AG04450 (cell line): ENCODE measurements at regions not wholly inside any gene's neighbourhood (a gene's known extent, or its start where the extent isn't known, plus 50 kb on each side); places are given as distances from the start of the nearest gene placed in this dataset.

Experiments used
- CTCF ChIA-PET: fragments of 300-600, 350-600 bp; formaldehyde crosslinking; extraction: SDS; loops from one replicate; lab custom pipeline; 2022; ENCODE audit warnings: antibody characterized with exemption, inconsistent platforms; lab: Charles Lee
- POLR2A ChIA-PET: fragments of 350-600 bp; formaldehyde crosslinking; extraction: SDS; loops from one replicate; lab custom pipeline; 2021; ENCODE audit warnings: antibody characterized with exemption, inconsistent platforms; lab: Yijun Ruan, JAX
- DNase-seq: peaks from one replicate; pipeline ENCODE4 v3.0.0-alpha.2; 2011; ENCODE audit warnings: low read depth, low spot score
- H3K27ac ChIP-seq: one replicate; pipeline ENCODE4 v1.5.1; 2012; ENCODE audit warnings: low read depth, low read length, control low read depth
- H3K27me3 ChIP-seq: one replicate; pipeline ENCODE4 v1.6.0; 2012; ENCODE audit warnings: low read length; ENCODE audit not compliant: control insufficient read depth, insufficient read depth
- H3K4me3 ChIP-seq: 2 replicates; pipeline ENCODE4 v1.5.1; 2011; ENCODE audit warnings: mild to moderate bottlenecking, low read depth, low read length, control low read depth
- H3K9me3 ChIP-seq: 2 replicates; pipeline ENCODE4 v1.5.1; 2012; ENCODE audit warnings: low read length; ENCODE audit not compliant: control insufficient read depth, insufficient read depth
- TF ChIP-seq, protein P1 (sequence below): IDR thresholded peaks from 2 replicates; pipeline ENCODE4 v1.5.1; 2011; ENCODE audit warnings: low read depth, low read length, control low read depth, inconsistent platforms

DNA sequence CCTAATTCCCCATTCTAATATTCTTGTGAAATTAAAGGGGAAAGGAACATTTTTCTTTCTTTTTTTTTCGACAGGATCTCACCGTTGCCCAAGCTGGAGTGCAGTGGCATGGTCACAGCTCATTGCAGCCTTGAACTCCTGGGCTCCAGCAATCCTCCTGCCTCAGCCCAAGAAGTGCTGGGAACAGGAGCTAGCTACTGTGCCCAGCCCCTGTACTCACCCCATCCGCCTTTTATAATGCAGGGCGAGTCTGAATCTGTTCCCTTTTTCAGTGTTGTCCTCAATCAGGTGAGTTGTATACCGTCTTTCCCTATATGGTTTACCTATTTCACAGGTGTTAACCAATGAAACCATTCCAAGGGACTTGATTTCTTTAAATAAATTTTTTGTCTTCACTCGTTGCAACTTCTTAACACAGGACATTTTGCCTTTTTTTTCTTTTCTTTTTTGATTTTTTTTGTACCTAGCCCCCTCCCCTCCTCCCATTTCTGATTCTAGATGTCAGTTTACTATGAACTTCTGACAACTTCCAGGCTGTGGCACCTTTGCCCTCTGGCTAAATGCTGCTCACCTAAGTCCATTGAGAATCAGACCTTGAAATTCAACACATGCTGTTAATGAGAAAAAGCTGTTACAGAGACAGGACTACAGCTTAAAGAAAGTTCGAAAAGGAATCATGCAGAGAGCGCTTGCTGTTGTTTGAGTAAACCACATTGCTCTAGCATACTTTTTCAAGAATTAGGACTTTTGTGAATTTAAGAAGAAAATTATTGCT, 562.1 kb upstream of the KLF12 start:
- CTCF ChIA-PET = no interaction called here
- no peaks in the 10 kb centered on the region for H3K9me3 ChIP-seq
- no peak for DNase-seq
- H3K27me3 ChIP-seq = no peaks in the 10 kb centered on the region
- H3K27ac ChIP-seq = no peak overlapping the region
- POLR2A ChIA-PET = no interaction called here
- no peak overlapping the region for H3K4me3 ChIP-seq
- TF ChIP-seq, protein P1, sequence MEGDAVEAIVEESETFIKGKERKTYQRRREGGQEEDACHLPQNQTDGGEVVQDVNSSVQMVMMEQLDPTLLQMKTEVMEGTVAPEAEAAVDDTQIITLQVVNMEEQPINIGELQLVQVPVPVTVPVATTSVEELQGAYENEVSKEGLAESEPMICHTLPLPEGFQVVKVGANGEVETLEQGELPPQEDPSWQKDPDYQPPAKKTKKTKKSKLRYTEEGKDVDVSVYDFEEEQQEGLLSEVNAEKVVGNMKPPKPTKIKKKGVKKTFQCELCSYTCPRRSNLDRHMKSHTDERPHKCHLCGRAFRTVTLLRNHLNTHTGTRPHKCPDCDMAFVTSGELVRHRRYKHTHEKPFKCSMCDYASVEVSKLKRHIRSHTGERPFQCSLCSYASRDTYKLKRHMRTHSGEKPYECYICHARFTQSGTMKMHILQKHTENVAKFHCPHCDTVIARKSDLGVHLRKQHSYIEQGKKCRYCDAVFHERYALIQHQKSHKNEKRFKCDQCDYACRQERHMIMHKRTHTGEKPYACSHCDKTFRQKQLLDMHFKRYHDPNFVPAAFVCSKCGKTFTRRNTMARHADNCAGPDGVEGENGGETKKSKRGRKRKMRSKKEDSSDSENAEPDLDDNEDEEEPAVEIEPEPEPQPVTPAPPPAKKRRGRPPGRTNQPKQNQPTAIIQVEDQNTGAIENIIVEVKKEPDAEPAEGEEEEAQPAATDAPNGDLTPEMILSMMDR = no peak

DNA sequence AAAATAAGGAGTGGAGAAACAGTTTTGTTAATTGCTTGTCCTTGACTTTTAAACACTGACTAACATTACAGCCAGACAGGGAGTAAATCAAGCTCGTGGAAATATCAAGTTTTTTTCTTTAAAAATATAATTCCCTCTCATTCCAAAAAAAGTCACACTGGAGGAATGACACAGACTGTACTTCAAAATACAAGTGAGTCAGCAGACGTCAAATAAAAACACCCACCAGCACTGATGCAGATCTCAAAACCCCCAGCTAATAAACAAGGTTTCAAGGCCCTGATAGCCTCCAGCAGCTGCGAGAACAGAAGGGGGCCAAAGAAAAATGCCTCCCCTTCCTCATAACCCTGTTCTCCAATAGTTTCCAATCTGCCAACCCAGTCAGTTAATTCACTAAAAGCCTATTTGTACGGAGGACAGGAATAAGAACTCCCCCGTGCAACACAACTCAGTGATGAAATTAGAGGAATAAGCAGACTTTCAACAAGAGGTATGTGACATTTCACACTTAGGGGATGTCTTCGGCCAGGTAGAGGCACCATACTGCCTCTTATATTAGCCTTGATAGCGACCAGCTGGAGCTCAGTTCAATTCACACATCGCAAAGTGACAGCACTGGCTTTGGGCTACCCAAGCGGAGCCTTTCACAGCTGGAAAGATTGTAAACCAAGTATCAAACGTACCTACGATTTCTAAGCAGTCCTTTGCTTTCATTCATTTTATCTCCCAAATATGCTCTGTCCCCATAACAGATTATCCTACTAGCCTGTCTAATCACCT, 561.0 kb upstream of the KLF12 start:
- POLR2A ChIA-PET = no interaction called here
- DNase-seq = no peak

GRCh38 chr13:74687442-74688182, 553.4 kb upstream of the KLF12 start:
- DNase-seq = no peak
- ChIA-PET POLR2A (no interaction called here), CTCF (no interaction called here)

More for the DNA sequence above, 561.0 kb upstream of the KLF12 start:
- CTCF ChIA-PET = no interaction called here
- Histone ChIP-seq H3K4me3 (no peak overlapping the region), H3K9me3 (no peaks in the 10 kb centered on the region), H3K27ac (no peak overlapping the region), H3K27me3 (no peaks in the 10 kb centered on the region)
- TF ChIP-seq, protein P1 = no peak

DNA sequence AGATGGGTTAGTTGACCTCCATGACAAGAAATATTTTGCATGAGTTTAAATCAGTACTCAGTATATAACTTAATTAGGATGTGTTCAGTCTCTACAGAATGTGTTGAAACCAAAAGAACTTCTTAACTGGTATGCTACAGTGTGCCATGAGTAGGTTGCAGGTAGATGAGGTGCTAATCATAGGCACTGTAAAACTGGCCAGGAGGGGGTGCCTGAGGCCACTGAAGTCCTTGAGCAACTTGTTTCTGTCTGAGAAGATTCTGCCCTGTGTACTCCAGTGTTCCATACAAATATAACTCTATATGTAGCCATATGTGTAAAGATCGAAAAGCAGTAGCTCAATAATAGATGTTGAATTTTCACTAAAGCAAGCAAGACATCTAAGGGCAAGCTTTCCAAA, 549.2 kb upstream of the KLF12 start:
- no peak overlapping the region for H3K27ac ChIP-seq
- H3K27me3 ChIP-seq = no peaks in the 10 kb centered on the region
- DNase-seq = no peak
- no peak overlapping the region for H3K4me3 ChIP-seq
- ChIA-PET POLR2A (no interaction called here), CTCF (no interaction called here)
- no peaks in the 10 kb centered on the region for H3K9me3 ChIP-seq
- TF ChIP-seq, protein P1 = 0 out of 2 replicates have a peak, but pooled peaks have one; percentile 17

More at GRCh38 chr13:74687442-74688182, 553.4 kb upstream of the KLF12 start:
- Histone ChIP-seq H3K27me3 (no peaks in the 10 kb centered on the region), H3K27ac (no peak overlapping the region), H3K9me3 (no peaks in the 10 kb centered on the region), H3K4me3 (no peak overlapping the region)
- TF ChIP-seq, protein P1 = no peak
